GM21515 (cell line): ENCODE measurements at regions not wholly inside any gene's neighbourhood (a gene's known extent, or its start where the extent isn't known, plus 50 kb on each side); places are given as distances from the start of the nearest gene placed in this dataset.

Source experiments
- ATAC-seq: cut with Tn5 transposase; IDR thresholded peaks from one replicate; pipeline ENCODE4 v1.9.1; 2021; ENCODE audit not compliant: unreplicated experiment

DNA sequence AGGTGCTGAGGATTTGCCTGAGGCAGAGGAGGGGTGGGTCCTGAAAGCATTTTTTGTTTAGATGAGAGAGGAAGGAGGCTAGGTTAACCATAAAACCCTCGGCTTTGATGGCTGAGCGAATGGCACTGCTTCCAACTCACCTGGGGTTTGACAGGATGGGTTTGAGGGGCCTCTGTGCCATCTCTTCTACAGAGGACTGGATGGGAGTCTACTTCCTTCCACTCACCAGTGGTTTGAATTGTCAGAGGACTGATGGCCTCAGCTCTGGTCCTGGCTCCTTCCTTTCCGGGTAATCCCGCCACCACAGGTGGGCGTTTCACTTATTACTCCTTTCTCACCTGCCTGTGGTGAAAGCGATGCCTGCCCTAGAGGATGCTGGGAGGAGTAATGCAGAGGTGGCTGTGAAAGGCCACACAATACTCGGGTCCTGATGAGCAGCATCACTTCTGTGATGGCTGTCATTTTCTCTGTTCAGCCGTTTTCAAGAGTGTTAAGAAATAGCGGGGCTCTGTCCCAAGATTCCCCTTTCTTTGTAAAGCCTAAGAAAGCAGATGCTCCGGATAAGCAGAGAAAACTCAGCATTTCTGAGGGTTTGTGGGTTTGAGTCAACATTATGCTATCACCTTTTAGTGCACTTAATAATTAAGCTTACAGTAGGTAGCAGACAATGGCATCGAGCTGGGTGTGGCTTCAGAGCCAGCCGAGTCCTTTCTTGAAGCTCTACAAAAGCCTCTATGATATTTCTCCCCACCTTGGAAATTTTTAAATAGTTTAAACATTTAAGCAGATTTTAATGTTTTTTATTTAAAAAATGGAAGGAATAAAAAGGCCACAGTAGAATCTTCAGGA is 220.7 kb downstream of the HLX start:
- no peak for ATAC-seq

- no peak for ATAC-seq
Observed at GRCh38 chr1:221100611-221101010, 221.4 kb downstream of the HLX start.

- ATAC-seq: no peak
Observed at GRCh38 chr1:221101807-221102605, 222.8 kb downstream of the HLX start.

DNA sequence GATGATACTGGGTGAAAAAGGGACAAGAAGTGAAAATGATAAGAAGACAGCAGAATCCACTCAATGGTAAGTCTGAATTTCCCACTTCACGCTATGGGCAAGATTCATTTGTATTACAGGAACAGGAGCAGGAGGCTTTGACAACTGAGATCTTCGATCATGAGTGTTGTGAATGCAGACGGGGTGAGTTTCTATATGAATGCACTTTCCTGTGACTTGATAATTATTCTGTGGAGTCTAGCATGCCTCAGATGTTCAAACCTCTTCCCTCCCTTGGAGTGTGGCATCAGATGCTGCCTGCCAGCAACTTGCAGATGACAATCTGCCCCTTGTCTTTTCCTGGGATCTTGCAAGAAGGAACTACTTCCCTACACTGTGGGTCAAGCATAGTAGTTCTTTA is 225.4 kb downstream of the HLX start:
- no peak for ATAC-seq

DNA sequence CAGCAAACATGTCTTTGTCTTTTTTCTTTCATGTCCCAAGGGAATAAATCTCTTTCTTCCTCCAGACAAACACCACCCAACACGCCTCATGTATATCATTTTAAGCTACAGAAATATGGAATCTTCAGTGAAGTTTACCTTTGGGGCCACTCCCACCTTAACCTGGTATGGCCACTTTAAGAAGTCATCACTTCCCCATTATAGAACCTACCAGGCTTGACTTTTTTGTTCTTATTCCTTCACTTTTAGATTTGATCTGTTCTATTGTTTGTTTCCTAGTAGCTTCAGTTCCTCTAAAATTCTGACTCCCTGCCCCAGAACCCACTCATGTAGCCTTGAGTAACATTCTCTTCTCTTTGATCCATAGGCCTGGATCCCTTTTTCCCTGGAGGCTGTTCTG is 226.3 kb downstream of the HLX start:
- ATAC-seq: no peak

DNA sequence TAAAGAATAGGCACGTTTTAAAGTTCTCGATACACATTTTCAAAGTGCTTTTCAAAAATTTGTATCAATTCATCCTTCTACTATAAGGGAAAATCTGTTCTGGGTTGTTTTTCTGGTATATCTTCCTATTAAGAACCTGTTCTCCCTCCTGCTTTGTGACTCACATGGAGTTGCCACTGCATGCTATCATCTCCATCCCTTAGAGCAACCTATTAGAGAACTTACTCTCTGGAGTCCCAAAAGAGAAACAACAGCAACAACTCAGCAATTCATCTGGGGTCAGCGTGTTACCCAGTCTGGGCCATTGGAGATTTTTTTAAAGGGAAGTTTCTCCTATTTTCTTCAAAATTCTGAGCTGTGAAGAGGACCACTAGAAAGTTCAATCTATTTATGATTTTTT is 227.4 kb downstream of the HLX start:
- no peak for ATAC-seq

DNA sequence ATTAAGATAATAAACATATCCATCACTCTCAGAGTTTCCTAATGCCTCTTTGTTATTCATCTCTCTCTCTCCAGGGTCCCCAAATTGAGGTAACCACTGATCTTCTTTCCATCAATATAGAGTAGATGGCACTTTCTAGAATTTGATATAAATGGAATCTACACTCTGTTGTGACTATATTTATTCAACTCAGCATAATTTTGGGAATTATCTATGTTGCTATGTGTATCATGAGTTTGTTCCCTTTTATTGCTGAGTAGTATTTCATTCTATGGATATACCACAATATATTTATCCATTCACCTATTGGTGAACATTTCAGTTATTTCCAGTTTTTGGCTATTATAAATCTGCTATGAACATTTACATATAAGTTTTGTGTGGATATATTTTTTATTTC is 230.7 kb downstream of the HLX start:
- no peak for ATAC-seq

- ATAC-seq: no peak
Observed at GRCh38 chr1:221117133-221117532, 237.9 kb downstream of the HLX start.

DNA sequence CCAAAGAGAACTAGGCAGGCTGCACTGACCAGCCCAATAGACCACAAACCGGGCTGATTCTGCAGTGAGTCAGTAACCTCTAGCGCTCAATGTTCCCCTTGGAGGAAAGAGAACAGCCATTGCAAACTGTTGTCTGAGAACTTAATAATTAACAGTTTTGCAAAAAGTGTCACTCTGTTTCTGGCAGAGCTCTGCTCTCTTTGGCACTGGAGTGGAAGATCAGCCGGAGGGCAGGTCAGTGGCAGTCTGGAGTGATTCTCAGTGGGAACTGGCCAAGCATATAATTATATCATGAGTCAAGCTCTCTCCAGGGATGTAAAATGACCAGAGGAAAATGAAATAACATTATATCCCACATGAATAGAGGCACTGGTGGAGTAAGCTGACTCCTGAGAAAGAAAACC is 238.3 kb downstream of the HLX start:
- no peak for ATAC-seq

DNA sequence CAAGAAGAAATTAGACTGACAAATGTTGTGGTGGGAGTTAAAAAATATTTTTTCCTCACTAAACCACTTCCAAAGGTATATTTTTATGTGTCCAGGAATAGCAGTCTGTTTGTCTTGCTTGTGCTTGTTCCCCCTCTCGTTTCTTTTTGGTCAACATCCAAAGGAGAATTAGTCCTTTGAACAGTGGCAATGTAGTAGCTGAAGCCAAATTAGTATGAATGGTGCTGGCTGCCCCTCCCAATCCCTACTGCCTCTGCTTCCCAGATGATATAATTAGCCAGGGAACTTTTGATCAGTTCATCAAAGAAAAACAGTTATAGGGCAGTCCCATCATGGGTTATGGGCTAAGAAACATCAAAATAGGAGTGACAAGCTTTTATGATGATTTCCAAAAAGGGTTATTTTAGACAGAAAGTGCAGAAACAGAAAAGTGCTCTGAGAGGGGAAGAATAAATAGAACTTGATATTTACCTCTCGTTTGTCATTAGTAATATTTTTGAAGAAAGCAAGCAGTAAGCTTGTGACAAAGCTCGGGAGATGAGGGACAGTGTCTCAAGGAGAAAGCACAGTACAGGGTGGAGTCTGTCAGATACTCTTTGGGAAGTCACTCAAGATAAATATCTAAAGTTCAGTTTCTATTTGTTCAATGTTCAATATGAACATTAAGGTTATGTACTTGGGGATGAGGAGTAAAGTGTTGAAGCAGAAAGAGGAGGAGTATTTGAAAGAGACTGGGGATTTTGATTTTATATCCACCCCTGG is 239.1 kb downstream of the HLX start:
- ATAC-seq: no peak

DNA sequence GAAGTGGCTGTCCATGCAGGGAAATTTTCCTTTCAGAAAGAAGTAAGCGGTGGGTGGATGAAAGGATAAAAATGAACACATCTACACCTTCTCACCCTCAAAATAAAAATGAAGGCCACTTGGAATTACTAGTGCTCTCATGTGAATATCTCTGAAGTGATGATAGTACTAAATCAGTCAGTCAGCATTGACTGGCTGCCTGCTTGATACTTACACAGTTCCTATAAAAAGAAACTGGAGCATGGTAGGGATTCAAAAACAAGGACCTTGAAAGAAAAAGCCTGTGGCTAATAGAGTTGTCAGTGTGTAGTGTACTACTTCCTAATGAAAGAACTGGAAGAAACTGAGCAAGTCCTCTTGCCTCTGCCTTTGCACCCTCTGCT is 239.7 kb downstream of the HLX start:
- no peak for ATAC-seq

GRCh38 chr1:221122501-221122900 is 243.3 kb downstream of the HLX start:
- no peak for ATAC-seq

DNA sequence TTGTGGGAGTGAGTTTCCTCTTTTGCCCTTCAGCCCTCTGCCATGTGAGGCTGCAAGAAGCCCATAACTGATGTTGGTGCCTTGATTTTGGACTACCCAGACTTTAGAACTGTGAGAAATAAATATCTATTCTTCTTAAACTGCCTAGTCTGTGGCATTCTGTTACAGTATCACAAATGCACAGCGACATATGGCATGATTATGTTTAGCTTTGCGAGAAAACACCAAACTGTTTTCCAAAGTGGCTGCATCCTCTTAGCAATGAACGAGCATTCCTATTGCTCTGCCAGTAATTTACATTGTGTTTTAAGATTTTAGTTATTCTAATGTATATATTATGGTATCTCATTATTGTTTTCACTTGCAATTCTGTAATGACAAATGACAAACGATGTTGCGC is 246.7 kb downstream of the HLX start:
- no peak for ATAC-seq

- ATAC-seq: no peak
Observed at GRCh38 chr1:221137666-221138065, 258.4 kb downstream of the HLX start.

DNA sequence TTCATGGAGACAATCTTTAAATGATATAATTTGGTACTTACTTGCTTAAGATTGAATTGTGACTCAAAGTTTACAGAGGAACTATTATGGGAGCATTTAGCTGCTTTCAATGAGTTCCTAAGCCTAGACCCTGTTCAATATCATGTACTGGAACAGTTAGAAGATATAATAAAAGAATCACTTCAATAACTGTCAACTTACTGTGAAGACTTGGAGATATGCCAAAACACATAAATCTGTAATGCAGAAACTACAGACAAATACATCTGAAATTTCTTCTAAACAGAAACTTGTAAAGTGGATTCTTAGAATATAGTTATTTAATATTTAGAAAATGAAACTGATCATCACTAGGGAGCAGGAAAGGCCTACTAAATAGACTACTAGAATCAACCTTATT is 259.3 kb downstream of the HLX start:
- ATAC-seq: no peak

- ATAC-seq: no peak
Observed at GRCh38 chr1:221139991-221140390, 260.7 kb downstream of the HLX start.

GRCh38 chr1:221141096-221141495 is 261.9 kb downstream of the HLX start:
- ATAC-seq: no peak

- no peak for ATAC-seq
Observed at GRCh38 chr1:221141606-221142285, 262.5 kb downstream of the HLX start.

- ATAC-seq: no peak
Observed at GRCh38 chr1:221148660-221149059, 269.4 kb downstream of the HLX start.

- no peak for ATAC-seq
Observed at GRCh38 chr1:221149111-221149510, 269.9 kb downstream of the HLX start.

DNA sequence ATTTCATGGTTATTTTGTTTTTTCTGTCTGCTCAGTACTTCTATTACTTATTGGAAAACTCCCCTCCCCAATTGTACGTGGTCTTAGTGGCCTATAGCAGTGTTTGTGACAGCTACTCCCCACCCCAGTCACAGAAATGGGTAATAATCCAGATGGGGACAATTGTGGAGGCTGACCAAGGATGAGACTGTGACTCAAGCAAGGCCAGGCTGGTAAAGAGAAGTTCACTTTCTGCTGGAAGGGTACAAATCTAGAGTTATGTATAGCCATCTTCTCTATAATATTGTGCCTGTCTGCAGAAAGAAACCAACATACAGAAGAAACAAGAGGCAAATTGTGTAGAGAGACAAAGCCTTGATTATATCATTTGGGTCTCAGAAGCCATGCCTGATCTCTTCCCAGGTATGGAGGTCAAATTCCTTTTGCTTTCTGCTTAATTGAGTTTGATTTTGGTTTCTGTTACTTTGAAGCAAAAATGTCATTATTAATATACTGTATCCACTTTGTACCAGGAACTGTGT is 270.4 kb downstream of the HLX start:
- no peak for ATAC-seq
